Suprapubic skin (tissue), 4 donors: ENCODE measurements at regions not wholly inside any gene's neighbourhood (a gene's known extent, or its start where the extent isn't known, plus 50 kb on each side); places are given as distances from the start of the nearest gene placed in this dataset.

Experiments
- POLR2A ChIP-seq, 2 donors: fragments of 450-650 bp; IDR thresholded peaks; one replicate each; pipeline ENCODE4 v1.6.1; 2017; ENCODE audit warnings: antibody characterized with exemption in 2 of 2, mild to moderate bottlenecking in 2 of 2, moderate library complexity in 2 of 2
- POLR2AphosphoS5 ChIP-seq, 3 donors: sonication (generic); formaldehyde crosslinking; IDR thresholded peaks; one replicate each; pipeline ENCODE4 v1.6.1; 2017; ENCODE audit warnings: antibody characterized with exemption in 3 of 3

- TF ChIP-seq POLR2AphosphoS5 (IDR thresholded peaks at IDR 0.05), result no peak
- no peak for TF ChIP-seq POLR2A (IDR thresholded peaks at IDR 0.05)
Observed at GRCh38 chr3:164004205-164004604, 1074.1 kb downstream of the SI start.
